ENCODE measurements at regions not wholly inside any gene's neighbourhood (a gene's known extent, or its start where the extent isn't known, plus 50 kb on each side); places are given as distances from the start of the nearest gene placed in this dataset.

- H3K4me1 ChIP-seq (ENCODE audit: low read depth): peaks cover 12% of the 10 kb centered on the region
- intact Hi-C loops (cut with DNase I, micrococcal nuclease): no loop called here
- TF ChIP-seq CTCF (IDR thresholded peaks at IDR 0.05): no peak
- no peaks in the 10 kb centered on the region for H3K36me3 ChIP-seq (ENCODE audit: low read depth)
- DNase-seq (no peak), ATAC-seq (no peak)
- H3K4me3 ChIP-seq: no peak overlapping the region
- H3K9me3 ChIP-seq: no peaks in the 10 kb centered on the region
Measured at GRCh38 chr2:43081131-43081765, 145.2 kb downstream of the ZFP36L2 start.

GRCh38 chr2:43080571-43081021 is 145.8 kb downstream of the ZFP36L2 start:
- ATAC-seq (no peak), DNase-seq (no peak)
- intact Hi-C loops (cut with DNase I, micrococcal nuclease): no loop called here
- Histone ChIP-seq H3K9me3 (no peaks in the 10 kb centered on the region), H3K4me1 (ENCODE audit: low read depth) (peaks cover 14% of the 10 kb centered on the region), H3K4me3 (no peak overlapping the region), H3K36me3 (ENCODE audit: low read depth) (no peaks in the 10 kb centered on the region)
- no peak for TF ChIP-seq CTCF (IDR thresholded peaks at IDR 0.05)

- intact Hi-C loops (cut with DNase I, micrococcal nuclease): no loop called here
- peaks cover 9% of the 10 kb centered on the region for H3K4me1 ChIP-seq (ENCODE audit: low read depth)
- no peak overlapping the region for H3K4me3 ChIP-seq
- DNase-seq: no peak
- H3K9me3 ChIP-seq: no peaks in the 10 kb centered on the region
- ATAC-seq: no peak
- TF ChIP-seq CTCF (IDR thresholded peaks at IDR 0.05): no peak
- H3K36me3 ChIP-seq (ENCODE audit: low read depth): no peaks in the 10 kb centered on the region
Measured at GRCh38 chr2:43078781-43079755, 147.3 kb downstream of the ZFP36L2 start.

DNA sequence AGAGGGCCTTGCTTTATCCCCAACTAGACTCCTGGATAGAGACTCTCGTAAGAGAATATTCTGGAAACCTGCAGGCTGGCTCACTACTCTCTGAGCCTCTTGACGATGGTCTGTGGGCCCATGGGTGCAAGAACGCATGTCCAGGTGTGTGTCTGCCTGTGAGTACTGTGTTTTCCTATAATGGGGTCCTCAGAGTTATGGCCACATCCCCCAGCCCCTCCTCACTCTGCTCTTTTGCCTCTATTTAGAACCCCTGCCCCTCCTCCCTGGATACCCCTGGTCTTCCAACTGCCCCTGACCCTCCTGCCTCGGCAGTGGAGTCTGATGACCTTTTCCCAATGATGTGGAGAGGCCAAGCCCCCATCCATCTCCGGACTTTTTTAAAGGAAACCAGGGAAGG is 148.1 kb downstream of the ZFP36L2 start:
- no peak overlapping the region for H3K4me3 ChIP-seq
- intact Hi-C loops (cut with DNase I, micrococcal nuclease): no loop called here
- DNase-seq: no peak
- ATAC-seq: no peak
- H3K4me1 ChIP-seq (ENCODE audit: low read depth): peaks cover 3% of the 10 kb centered on the region
- TF ChIP-seq CTCF (IDR thresholded peaks at IDR 0.05): no peak
- no peaks in the 10 kb centered on the region for H3K9me3 ChIP-seq
- H3K36me3 ChIP-seq (ENCODE audit: low read depth): no peaks in the 10 kb centered on the region

DNA sequence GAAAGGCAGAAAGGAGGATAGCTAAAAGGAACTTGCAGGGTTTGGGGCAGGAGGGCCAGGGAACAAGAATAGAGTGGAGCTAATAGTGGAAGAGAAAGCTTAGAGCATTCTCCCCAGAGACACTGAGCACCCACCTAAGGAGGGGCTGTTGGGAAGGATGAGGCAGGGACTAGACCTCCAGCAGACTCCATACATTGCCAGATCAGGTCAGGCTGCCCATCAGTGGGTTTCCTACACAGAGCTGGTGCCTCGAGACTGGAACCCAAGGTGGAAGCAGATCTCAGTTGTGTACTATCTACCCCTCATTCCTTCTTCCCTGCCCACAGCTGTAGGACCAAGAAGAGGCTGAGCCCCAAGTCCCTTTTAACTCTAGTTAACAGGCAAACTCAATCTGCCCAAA is 148.5 kb downstream of the ZFP36L2 start:
- no peak for ATAC-seq
- Histone ChIP-seq H3K4me3 (no peak overlapping the region), H3K9me3 (no peaks in the 10 kb centered on the region), H3K36me3 (ENCODE audit: low read depth) (no peaks in the 10 kb centered on the region), H3K4me1 (ENCODE audit: low read depth) (peaks cover 3% of the 10 kb centered on the region)
- DNase-seq: no peak
- no peak for TF ChIP-seq CTCF (IDR thresholded peaks at IDR 0.05)
- intact Hi-C loops (cut with DNase I, micrococcal nuclease): no loop called here
